ENCODE measurements at regions not wholly inside any gene's neighbourhood (a gene's known extent, or its start where the extent isn't known, plus 50 kb on each side); places are given as distances from the start of the nearest gene placed in this dataset.
"Not testable (repeated sequence)": the region's sequence is repeated elsewhere in the genome, so short reads cannot be mapped to it uniquely, and the experiment has no call there.

DNA sequence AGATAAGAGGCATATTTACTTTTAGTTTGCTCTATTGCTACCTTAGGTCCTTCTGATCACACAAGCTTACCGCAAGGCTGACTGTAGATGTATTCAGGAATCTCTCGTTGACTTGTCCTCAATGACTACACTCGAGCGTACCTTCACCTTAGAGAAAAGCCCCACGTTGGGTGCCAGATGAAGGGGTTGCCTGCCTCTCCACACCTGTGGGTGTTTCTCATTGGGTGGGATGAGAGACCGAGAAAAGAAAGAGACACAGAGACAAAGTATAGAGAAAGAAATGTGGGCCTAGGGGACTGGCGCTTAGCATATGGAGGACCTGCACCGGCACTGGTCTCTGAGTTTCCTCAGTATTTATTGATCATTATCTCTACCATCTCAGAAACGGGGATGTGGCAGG, 51.8 kb downstream of the ASCL4 start:
- no peak for DNase-seq

DNA sequence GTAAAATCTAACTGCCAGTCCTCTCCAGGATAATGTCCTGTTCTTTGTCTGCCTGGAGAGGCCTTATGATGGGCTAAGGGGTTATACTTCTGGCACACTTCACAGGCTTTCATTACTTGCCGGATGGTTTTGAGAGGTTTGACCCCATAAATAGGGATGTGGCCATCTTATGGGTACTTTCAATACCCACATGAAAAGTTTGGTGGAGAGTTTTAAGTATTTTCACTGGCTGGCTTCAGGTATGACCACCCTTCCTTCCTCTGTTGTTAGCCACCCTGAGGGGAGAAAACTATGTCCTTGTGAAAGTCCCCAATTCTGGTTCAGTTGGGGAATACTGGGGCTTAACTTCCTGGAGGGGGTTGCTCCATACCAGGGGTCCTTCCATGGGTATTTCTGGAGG, 54.8 kb downstream of the ASCL4 start:
- DNase-seq: no peak

DNA sequence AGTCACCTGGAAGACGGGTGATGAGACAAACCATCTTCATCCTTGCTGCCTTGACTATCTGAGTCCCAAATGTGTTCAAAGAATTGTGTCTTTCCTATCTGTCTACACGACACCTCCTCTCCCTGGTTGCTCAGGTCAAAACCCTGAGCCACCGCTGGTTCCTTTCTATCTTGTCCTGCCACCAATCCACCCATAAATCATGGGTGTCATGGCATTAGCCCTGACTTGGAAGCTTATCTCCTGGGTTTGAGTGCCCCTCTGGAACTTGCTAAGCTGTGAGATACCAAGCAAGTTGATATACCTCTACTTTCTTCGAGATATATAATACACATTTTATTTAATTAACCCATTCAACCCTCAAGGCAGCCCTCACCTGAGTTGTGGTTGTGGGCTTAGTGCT, 57.9 kb downstream of the ASCL4 start:
- no peak for DNase-seq

DNA sequence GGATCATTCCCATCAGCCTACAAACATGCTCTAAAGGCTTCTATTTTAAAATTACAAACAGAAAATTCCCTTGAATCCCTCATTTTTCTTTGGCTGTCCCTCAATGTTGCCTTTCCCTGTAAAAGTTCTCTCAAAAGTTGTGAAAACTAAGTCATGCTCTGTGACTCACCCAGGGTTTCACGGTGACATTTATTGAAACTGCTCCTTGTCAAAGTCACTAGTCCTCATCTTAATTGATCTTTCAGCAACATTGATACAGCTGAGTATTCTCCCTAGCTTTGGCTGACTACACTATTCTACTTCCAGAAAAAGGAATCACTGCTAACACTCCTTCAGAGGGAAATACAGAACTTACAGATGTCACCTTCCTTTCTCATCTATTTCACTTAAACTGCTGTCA, 65.7 kb downstream of the ASCL4 start:
- no peak for DNase-seq

DNA sequence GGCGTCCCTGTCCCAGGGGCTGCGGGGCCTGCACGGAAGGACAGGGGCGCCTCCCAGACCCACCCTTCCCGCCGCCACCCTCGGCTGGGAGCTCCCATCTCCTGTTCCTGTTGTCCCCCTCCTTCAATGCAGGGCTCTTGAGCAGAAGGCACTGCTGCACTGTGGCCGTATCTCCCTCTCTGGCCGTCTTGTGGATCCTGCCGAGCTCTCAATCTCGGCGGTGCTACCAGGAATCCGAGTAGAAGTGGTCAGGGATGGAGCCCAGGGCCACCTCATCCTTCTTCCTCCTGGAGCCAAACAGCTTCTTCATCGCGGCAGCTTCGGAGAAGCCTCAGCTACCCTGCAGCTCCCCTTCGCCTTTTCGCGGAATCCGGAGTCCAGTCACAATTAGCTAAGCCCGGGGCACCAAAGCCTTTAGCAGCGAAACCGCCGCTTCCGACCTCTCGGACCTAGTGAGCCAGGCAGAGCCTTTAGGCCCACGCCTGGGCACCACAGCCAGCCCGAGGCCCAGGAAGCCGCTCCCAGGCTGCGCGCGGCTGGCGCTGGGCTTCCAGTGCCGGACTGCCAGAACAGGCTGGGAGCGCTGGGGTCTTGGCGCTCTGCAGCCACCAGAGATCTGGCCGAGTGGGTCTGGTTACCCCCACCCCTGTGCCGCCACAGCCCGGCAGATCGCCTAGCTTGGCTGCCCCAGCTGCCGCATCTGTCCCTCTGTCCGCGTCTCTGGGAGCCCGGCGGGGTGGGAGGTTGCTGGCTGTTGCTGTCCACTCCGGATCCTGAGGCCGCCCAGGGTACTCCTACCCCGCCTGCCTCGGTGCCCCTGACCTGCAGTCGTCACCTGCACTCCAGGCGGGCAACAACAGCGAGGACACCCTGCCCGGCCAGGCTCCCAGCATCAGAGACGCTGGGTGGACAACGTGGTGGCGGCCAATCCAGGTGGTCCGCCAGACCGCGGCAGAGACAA, 69.1 kb downstream of the ASCL4 start:
- DNase-seq: no peak

DNA sequence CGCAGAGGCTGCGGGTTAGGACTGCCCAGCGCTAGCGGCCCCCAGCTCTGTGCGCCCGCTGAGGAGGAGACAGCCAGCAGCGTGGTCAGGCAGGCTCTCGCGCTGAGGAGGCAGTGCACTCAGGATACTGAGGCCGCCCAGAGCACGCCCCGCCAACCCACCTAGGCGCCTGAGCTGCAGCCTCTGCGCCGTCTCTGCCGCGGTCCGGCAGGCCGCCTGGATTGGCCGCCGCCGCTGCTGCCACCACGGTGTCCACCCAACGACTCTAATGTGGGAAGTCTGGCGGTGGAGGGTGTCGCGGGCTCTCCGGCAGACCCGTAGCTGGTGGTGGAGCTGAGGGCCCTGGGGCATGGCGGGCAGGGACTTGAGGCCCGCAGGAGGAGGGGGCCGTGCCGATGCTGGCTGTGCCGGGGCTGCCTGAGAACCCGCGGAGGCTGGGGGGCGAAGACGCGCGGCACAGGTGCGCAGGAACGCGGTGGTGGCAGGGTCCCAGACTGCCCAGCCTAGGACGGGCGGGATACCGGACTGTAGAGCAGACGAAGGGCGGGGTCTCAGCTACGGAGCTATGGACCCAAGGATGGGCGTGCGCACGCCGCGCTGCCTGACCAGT, 69.9 kb downstream of the ASCL4 start:
- DNase-seq: no peak

DNA sequence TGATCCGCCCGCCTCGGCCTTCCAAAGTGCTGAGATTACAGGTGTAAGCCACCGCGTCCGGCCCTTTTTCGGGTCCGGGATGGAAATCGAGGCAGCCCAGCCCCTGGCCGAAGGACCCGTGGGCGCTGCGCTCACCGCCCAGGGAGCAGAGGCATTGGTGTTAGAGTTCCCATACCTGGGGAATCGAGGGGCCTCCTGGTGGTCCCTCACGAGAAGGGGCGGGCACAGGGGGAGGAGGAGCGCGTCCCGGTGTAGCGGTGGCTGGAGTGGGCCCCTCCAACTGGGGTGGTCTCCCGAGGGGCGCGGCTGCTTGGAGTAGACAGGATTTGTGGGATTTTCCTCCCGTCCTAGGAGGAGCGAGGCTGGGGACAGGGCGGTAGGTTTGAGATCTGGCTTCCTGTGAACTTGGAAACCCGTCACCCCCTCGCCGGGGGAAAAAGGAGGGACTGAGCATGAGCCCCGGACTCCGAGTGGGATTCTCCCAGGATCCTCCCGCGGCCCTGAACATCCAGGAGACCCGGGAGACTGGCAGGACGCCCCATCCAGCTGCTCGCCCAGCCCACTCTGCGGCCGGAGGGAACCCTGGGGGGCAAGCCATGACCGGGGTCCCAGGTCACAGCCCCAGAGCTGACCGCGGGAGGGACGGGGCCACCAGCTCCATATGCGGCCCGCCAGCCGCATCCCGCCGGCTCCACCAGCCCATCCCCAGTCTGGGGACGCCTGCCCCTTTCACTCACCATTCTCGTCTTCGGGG, 70.9 kb downstream of the ASCL4 start:
- DNase-seq: no peak

DNA sequence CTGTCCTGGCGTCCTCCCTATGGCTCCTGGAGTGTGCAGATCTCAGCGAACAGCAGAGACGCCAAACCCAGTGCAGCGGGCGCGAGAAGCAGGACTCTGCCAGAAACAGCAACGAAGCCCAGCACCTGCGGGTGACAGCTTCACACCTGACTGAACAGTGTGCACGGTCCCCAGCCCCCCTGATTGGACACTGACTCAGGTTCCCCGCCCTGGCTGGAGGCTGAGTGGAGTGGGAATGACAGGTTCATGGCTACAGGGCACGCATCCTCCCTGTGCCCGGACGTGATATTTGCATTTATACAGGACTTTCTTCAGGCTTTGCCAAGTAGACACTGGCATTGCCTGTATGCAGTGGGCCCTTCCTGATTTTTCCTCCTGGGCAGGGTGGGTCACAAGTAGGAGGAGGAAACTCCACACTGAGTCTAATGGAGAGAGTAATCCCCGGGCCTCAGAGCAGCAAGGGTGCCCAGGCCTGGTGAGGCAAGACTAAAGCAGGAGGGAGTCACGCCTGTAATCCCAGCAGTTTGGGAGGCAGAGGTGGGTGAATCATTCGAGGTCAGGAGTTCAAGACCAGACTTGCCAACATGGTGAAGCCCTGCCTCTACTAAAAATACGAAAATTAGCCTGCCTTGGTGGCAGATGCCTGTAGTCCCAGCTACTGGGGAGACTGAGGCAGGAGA, 71.6 kb downstream of the ASCL4 start:
- DNase-seq: no peak

DNA sequence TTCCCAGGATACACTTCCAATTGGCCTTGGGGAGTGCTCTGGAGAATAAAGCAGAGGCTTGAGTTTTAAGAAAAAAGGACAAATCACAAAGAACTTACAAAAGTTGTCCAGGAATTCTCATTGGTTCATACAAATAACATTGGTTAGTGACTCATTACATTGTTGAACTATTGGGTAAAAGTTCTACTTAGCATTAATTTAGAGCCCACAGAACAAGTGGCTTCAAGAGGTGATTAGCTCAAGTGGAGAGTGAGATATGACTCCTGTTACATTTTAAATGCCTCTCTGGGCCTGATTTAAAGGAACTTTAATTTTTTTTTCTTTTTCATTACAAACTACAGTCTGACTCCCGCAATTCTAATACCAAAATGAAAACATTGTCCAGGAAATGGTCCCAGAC, 72.9 kb downstream of the ASCL4 start:
- no peak for DNase-seq

DNA sequence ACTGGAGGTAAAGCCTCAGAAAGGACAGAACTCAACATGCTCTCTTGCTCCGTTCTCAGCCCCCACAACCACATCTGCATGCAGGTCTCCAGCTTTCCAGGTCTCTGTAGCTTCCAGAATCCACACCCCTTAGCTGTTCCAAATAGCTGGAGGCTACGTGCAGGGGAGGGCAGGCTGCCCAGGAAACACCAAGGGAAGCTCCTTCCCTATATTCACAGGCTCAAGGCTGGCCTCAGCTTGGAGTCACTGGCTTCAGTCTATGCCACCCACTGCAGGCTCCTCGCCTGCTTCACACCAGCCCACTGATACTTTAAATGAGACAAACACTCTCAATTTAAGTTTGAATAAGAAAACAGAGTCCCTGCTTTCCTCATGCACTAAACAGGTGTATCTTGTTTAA, 73.3 kb downstream of the ASCL4 start:
- DNase-seq: no peak

DNA sequence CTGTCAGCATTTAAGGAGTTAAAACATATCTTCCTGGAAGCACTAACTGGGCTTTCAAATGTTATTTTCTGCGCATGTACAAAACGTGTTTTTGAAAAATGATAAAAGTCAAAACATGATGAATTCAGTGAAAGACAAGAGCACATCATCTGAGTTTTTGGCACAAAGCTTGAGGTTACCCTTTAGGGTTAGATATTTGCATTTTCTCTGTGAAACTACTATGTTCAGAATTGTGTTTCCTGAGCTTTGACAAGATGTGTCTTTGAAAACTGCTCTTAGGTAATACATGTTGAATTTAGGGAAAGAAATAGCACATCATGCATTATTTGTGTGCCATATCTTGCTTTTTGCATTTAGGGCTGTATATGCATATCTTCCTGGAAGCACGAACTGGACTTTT, 79.0 kb downstream of the ASCL4 start:
- DNase-seq: no peak

DNA sequence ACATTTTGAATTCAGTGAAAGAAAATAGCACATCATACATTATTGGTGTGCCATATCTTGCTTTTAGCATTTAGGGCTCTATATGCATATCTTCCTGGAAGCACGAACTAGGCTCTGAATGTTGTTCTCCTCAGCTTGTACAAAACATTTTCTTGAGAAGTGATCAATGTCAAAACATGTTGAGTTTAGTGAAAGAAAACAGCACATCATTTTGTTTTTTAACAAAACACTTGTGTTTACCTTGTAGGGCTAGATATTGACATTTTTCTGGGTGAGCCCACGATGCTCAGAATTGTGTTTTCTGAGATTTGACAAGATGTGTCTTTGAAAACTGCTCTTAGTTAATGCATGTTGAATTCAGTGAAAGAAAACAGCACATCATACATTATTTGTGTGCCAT, 81.0 kb downstream of the ASCL4 start:
- no peak for DNase-seq

DNA sequence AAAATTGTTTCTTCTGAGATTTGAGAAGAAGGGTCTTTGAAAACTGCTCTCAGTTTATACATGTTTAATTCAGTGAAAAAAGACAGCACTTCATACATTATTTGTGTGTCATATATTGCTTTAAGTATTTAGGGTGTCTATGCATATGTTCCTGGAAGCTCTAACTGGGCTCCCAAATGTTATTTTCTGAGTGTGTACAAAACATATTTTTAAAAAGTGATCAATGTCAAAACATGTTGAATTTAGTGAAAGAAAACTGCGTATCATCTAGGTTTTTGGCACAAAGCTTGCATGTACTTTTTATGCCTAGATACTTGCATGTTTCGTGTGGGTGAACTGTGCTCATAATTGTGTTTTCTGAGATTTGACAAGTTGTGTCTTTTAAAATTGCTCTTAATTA, 81.6 kb downstream of the ASCL4 start:
- DNase-seq: no peak

DNA sequence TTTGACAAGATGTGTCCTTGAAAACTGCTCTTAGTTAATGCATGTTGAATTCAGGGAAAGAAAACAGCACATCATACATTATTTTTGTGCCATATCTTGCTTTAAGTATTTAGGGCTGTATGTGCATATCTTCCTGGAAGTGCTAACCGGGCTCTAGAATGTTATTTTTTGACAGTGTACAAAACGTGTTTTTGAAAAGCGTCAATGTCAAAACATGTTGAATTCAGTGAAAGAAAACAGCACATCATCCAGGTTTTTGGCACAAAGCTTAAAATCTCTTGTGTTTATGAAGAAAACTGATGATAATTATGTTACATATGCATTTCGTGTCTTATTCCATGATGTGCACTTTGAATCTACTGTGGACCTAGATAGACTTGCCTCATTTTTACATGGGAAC, 82.7 kb downstream of the ASCL4 start:
- no peak for DNase-seq

DNA sequence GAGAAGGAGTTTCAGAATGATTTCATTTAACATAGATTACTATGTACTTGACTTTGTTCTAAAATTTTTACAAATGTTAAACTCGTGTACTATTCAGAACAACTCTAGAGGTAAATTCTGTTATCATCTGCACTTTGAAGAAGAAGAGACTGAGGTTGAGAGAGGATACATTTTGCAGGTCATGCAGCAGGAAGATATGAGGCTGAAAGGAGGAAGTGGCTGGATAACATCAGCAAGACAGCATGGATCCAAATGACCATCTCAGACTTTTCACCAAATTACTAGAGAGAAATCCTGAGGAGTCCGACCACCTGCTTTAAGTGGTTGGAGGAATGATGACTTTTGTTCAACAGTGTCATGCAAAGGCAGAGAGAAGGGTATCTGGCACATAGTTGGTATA, 84.9 kb downstream of the ASCL4 start:
- no peak for DNase-seq

DNA sequence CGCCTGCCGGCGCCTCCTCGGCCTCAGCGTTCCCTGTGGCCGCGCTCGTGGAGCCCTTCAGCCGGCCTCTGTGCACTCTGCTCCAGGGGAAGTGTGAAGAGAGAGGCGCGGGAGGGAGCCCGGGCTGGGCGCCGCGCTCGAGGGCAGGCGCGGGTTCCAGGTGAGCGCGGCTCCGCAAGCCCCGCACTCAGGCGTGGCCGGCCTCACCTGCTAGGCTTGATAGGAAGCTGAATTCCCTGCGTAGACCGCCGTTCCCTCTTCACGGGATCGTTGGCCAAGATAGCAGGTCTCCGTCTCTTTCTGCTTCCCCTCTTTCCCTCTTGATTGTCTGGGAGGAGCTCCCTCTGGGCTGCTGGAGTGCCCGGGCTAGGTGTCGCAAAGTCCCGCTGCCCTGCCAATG, 89.7 kb downstream of the ASCL4 start:
- no peak for DNase-seq

DNA sequence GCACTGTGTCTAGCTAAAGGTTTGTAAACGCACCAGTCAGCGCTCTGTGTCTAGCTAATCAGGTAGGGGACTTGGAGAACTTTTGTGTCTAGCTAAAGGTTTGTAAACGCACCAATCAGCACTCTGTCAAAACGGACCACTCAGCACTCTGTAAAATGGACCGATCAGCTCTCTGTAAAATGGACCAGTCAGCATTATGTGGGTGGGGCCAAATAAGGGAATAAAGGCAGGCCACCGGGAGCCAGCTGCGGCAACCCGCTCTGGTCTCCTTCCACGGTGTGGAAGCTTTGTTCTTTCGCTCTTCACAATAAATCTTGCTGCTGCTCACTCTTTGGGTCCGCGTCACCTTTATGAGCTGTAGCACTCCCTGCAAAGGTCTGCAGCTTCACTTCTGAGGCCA, 90.2 kb downstream of the ASCL4 start:
- DNase-seq: not testable (repeated sequence)

DNA sequence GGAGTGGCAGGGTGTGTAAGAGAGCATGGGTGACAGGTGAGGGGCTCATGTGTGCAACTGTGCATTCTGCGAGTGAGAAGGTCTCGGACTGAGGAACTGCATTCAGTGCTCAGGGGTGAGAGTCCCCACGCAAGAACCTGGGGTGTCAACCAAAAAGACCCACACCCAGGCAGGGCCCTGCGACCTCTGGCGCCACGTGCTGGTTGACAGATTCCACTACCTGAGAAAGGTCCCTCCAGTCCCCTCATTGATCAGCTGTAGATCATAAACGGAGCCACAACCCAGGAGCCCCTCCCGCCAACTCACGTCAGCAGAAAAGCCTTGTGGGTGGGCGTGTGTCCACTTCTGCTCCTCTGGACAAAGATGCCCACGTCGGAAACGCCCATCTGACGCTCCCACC, 98.7 kb downstream of the ASCL4 start:
- no peak for DNase-seq

DNA sequence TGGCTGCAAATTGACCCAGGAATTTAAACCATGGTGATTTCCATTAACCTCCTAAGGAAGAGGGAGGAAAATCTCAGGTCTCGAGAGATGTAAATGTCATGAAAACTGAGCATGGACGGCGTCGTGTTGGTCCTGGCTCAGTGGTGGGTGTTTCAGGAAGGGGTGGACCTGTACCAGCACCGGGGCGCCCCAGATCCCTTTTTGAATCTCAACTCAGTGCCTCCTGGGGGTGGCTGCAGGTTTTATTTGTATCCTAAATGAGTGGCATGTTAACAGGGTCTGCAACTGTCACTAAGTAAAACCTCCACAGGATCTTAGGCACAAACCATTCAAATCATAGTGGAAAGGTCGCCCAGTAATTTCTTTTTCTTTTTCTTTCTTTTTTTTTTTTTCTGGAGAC, 101.3 kb downstream of the ASCL4 start:
- no peak for DNase-seq

DNA sequence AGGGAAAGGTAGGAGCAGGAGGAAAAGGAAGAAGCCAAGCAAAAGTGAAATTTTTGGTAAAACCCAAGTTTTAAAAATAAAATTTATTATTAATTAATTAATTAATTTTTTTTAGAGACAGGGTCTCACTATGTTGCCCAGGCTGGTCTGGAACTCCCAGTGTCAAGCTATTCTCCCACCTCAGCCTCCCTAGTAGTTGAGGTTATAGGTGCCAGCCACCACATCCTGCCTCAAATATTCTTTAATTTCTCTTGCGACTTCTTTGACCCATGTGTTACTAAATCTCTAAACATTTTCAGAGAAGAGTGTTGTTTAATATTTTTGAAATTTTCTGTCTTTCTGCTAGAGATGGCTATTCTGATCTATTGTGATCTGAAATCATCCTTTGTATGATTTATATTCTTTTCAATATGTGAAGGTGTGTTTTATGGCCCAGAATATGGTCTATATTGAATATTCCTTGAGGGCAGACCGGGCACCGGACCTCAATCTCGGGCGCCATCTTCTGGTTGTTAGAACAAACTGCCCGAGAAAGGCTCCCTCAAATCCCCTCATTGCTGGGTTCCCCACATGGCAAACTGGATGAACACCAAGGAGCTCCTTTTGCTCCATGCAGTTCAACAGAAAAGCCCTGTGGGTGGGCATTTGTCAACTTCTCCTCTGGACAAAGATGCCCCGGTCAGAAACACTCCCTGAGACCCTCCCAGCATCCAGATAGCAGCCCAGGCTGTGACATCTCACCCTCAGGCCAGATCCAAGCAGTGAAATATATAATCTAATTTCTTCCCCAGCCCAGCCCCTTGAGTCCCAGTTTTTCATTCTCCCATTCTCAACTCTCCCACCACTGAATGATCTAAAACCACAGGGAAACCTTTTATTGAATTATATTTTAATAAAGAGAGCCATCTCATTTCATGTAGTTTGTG, 110.5 kb downstream of the ASCL4 start:
- peak; percentile 18 for DNase-seq

DNA sequence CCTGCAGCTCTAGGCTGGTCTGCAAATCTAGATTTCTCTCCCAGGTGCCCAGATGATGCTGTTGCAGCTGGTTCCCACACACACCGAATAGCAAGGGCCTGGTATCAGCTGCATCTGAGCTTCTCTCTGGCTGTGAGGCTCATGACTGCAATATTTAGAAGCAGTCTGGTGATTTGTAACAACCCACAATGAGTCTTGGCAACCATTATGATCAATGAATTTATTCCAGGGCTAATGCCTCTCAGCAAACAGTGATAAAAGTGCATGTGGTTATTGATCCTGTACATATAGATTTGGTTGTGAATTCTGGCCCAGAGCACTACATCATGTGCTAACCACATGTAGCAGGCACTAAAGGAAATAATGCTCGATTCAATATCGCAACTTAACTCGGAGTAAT, 114.3 kb downstream of the ASCL4 start:
- DNase-seq: no peak

DNA sequence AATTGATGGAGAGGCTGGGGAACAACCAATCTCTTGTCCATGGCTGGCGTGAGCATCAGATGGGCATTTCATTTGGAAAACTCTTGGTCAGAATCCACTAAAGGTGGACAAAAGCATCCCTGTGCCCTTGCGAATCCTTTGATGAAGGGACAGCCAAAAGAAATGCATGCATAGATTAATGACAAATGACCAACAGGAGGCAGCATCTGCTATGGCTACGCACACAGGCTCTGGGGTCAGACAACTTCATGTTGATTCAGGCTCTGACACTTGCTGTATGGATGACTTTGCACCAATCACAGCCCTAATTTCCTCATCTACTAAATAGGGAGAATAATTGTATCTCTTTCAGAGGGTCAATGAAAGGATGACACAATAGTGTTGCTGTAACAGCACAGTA, 117.5 kb downstream of the ASCL4 start:
- no peak for DNase-seq
